GM18499 (cell line): ENCODE measurements at regions not wholly inside any gene's neighbourhood (a gene's known extent, or its start where the extent isn't known, plus 50 kb on each side); places are given as distances from the start of the nearest gene placed in this dataset.

ENCODE experiments used
- ATAC-seq: cut with Tn5 transposase; IDR thresholded peaks from one replicate; pipeline ENCODE4 v1.9.1; 2021; ENCODE audit warnings: moderate number of reproducible peaks; ENCODE audit not compliant: insufficient read depth, unreplicated experiment

DNA sequence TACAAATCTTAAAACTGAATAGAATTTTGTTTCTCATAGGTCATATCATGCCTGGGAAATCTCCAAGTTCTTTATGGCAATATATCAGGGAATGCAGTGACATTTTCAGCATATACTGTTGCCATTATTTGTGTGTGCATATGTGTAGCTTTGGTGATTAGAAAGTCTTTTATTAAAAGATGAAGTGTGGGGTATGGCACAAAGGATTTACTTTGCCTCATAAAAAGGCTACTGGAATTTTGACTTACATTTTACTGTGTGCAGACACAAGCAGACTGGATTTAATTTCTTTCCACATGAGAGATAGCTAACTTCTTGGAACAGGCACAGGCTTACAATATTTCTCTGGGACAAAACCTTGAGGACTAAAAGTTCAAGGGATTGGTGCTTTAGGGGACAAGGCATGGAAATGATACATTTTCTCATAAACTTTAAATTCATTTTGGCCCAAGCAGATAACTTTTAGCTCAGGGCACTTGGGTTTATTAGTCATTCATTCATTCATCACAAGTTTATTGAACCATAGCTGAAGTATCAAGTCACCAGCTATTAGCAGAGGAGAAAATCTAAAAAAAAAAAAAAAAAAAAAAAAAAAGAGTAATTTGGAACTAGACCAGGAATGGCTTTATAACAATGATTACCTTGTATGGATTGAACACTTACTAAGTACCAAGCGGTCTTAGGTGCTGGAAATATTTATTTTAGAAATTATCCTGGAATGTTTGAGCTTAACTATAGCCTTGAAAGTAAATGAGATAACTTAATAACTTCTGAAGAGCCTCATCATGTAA lies 191.5 kb downstream of the SLIT2 start:
- ATAC-seq = no peak

DNA sequence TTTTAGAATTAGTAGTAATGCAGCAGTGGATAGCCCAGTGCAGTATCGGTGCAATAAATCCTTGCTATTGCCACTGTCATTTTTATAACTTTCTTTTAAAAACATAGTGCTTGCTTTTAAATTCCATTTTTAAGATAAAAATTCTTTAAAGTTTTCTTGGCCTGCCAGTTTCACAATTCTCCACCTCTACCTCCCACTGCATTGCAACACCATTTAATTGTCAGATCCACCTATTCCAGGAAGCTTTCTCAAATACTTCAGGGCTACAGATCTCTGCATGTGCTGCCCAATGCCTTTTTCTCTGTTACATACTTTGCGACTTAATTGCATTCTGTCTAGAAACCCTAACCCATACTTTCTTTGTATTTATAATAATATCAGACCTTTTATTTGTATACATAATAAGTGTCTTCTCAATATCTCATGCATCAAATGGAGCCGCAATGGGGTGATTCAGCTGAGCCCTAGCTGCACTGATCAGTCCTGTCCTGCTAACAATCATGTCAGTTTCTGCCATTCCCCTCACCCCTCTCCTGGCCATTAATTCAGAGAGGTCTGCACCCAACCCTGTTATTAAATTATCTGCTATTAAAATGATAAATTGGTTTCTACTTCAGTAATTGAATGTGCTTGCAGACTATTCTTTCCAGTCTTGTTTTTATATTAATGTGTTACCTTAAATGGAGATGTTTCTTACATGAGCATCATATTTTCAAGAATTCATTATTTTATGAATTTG lies 193.1 kb downstream of the SLIT2 start:
- ATAC-seq = no peak

DNA sequence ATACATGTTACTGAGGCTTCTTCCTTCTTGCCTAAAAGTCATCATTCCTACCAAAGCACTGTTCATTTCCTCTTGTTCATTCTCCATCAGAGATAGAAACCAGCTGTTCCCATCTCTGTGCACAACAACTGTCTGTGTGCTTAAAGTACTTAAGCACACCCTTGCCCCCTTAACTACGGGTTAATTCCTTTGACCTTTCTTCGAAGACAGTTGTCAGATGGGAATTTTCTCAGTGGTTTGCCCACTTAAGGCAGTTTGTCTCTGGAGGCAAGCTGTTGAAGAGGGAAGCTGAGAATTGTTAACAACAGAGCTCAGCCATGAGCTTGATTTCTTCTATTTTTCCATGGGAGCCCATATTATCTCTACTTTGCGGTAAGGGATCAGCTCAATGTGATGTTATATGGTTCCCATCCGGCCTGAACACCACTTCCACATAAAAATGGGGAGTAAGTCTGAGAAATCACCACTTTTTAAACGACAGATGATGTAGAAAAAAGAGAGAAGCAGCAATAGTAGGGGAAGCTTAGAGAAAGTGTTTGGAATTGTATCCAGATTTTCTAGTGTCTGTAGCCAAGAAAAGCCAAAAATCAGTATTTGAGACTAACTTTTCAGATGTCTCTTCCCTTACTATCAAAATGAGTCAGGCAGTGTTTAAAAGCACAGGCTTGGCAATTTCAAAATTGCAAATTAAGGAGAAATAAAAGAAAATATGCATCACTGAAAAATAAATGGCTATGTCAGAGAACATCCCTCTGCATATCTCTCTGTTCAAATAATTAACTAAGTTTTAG lies 194.4 kb downstream of the SLIT2 start:
- no peak for ATAC-seq

DNA sequence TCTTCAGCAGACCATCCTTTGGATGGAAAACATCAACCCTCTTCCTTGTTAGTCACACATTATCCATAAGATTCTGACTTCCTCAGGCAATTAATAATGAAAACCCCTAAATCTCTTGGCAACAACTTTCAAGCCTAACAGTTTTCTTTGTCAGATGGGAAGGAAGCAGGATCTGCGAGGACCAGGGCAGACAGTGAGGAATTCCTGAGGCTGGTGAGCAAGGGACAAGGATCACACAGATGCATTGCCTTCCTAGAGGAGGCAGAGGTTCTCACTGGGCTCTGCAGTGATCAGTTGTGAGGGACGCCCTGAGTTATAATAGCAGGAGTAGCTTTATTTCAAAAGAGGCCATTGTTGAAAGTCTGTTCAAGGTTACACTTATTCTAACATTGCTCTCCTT lies 195.4 kb downstream of the SLIT2 start:
- ATAC-seq = no peak

DNA sequence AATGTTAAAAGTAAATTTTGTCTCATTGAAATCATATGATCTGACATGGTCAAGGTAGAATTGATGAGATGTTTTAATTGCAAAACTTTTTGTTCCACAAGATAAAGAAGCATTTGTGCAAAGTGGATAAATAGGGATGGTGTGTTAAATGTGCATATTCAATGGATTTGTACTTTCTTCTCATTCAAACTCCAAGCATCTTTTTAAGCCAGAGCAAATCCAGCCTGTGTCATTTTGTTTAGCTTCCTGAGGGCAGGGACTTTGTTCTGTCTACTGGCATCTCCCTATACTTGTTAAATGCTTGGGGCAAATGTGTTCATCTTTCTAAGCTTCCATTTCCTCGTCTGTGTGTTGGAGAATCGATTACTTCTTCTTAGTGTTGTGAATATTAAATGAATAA lies 200.3 kb downstream of the SLIT2 start:
- ATAC-seq = no peak

DNA sequence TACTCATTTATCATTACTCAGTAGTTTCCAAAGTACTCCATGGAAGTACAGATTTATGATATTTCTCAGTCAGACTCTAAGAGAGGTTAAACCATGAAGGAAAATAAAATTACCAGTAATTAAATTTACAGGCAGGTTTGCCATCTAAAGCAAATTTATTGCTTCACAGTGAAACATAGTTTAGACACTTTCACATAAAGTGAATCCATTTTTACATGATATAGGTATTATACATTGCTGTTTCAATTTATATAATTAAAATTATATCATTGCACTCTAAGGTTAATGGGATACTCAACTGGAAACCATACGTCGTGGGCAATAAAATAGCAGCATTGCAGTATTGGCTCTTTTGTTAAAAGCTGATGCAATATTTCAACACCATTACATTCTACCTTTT lies 202.8 kb downstream of the SLIT2 start:
- ATAC-seq = no peak

DNA sequence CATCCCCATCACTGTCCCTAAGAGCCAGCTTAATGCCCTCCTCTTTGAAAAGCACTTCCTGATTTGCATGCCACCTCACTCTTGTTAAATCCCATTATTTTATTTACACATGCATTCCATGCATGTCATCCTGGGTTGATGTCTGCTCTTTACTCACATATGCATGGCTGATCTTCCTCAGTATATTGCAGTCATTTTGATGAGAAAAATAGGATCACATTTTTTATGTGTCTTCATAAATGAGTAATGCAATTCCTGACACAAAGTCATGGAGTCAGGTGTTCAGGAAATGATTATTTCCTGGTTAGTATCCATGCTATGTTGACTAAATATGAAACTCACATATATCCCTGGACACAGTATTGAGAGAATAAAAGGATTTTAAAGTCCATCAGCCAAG lies 204.7 kb downstream of the SLIT2 start:
- ATAC-seq = no peak

DNA sequence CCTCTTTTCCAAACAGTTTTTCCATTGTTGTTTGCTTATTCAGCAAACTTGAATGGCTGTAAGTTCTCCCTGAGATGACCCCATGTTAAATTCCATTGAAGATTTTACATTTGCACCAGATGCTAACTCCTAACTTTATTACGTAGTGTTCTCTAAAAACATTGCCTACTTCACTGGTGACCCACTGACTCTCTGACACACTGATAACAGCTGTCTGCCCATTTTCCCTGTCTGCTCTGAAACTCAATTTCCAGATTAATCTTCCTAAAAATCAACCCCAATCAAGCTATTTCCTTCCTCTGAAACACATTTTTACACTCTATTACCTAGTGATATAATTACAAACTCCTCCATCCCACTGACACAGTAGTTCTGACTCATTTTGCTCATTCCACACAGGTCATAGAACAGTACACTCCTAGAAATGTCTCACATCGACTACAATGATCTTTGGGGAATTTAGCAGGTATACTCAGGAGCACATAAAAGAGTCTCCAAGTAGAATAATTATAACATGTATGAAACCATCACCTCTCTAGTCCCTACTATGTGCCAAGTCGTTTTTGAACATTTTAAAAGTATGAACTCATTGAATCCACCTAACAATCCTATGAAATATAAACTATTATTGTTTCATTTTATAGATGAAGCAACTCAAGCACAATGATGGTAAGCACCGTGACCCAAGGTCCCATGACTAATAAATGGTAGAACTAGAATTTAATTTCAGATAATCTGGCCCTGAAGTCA lies 210.9 kb downstream of the SLIT2 start:
- ATAC-seq = no peak

DNA sequence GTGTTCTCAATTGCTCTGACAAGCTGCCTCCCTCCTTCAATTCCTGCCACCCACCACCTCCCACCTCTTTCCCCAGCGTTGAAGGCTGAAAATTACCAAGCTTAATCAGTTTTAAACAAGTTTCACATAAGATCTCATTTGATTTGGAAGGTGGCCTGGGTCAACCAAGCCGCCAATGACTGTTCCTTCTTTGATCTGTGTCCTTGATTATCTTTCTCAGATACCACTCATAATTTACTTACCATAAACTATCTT lies 211.4 kb downstream of the SLIT2 start:
- ATAC-seq = no peak

DNA sequence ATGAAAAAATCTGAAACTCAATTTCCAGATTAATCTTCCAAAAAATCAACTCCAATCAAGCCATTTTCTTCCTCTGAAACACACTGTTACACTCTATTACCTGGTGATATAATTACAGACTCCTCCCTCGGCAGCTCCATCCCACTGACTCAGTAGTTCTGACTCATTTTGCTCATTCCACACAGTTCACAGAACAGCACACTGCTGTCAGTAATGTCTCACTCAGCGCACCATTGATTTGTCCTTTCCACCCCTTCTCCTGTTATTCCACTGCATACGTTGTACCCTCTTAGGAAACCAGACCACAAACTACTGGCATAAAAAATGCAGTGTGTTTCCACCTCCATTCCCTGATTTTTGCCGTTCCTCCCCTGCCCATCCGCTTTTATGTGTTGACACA lies 212.7 kb downstream of the SLIT2 start:
- ATAC-seq = no peak

DNA sequence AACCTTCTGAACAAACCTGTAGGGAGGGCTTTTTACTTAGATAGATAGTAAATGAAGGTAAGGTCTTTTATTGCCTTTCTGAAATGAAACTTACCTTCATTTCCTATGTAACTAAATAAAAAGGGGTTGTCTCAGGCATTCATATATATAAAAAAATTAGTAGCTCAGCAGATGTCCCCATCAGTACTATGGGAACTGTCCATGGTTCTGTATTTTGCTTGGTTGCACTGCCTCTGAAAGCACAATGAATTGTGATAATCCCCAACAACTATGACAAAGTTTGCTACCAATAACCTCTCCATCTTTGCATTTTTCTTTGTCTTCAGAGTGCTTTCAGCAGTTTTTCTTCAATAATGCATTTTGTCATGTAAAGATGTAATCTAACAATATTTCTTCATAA lies 222.4 kb downstream of the SLIT2 start:
- ATAC-seq = no peak

DNA sequence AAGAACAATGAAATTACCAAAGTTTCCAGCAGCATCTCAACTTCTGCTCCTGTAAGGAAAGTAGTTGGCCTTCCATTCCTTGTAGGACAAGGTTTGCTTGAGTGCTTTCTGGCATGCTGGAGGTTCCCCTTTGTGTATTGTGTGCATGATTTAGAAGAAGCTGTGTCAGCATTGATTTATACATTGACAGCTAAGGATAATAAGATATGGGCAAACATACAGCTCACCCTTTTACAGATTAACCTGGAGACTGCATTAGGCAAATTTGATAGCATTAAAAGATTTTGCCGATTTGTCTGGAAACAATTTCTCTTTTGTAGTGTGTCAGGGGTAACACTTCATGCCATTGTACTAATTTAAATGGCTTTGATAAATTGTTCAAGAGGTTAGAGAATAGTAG lies 221.8 kb upstream of the PACRGL start:
- no peak for ATAC-seq

DNA sequence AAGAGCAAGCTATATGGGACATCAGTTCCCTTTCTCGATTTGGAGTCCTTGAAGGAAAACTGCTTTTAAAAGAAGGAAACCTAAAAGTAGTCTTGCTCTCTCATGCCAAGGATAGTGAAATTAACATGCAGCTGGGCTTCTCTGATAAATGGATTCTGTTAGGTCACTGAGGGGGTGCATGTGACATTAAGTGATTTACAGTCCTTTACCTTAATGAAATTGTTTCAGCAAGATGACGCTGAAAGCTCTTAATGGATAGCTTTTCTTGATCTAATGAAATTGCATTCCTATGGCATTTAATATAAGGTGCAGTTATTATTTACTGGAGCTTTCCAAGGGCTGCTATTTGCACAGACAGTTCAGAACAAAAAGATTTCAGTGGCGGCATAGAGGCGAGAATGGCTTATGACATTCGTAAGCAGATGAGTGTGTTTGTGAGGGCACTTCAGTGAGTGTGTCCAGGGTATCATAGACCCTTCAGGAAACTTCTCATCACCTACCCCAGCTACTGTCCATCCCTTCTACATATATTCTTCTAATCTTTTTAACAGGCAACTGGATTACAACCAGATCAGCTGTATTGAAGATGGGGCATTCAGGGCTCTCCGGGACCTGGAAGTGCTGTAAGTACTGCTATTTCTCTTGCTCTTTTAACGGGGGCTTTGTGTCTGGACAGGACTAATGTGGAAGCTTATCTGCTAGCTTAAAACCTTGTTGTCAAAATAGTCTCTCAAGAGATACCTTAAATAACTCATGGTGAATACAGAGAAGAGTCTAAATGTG lies 219.9 kb upstream of the PACRGL start:
- ATAC-seq = no peak

DNA sequence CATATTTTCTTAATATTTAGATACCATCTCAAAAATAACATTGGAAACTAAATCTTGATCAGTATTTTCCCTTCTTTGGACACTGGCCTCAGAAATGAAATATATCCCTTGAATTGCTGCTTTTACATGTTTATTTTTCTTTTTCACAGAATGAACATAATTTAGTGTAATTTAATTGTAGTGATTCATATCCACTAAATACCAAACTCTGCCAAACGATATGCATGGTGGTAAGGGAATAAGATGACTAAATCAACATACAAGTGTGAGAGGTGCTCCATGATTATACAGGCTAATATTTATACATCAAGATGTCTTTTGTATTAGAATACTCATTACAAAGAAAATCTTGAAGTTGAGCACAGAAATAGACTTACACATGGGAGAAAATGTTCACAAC lies 216.8 kb upstream of the PACRGL start:
- ATAC-seq = no peak

DNA sequence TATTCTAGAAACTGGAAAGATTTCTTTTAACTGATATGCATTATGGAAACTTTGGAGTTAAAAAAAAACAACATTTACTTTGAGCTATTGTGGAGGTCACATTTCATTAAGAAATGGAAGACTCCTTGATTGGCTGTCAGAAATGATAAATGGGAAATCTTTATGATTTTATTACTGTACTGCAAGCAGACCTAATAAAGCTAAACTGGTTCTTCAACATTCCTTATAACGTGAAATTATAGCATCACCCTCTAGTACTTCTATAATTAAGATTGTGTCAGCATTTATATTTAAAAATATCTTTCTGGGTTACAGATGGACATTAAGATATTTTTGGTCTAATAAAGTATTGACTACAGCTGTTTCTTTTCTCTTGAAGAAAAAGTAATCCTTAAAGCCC lies 213.8 kb upstream of the PACRGL start:
- no peak for ATAC-seq

DNA sequence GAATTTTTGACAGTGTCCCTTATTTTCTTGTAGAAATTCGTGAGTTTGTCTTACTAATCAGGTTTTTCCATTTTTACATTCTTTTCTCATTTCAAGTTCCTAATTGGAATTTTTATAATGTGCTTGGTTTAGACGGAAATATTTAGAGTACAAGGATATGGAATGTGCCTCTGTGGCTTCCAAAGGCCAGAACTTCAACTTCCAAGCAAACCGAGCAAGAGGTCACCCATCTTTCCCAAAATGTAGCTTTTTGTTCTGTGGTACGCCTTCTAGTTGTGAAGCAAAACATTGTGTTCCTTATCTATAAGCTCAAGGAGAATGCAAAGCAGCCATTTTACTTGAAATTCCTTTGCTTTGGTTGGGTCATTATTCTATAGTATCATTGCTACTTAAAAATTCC lies 212.8 kb upstream of the PACRGL start:
- ATAC-seq = no peak

DNA sequence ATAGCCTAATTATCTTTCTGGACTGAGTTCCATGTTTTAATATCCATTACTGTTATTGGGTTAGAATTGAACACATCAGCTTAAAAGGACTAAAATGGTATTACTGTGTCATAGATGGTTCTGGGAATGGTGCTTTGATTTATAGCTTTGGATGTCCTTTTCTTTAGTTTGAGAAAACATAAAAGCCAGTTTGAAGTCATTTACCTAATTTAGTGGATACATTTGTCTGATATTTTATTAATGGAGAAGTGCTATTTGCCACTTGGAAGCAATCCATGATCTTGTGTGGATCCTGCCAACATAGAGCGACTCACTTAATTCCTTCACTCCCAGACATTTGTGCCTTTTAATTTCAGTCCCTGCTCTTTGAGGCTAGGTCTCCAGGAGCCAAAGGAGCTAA lies 212.4 kb upstream of the PACRGL start:
- ATAC-seq = no peak

DNA sequence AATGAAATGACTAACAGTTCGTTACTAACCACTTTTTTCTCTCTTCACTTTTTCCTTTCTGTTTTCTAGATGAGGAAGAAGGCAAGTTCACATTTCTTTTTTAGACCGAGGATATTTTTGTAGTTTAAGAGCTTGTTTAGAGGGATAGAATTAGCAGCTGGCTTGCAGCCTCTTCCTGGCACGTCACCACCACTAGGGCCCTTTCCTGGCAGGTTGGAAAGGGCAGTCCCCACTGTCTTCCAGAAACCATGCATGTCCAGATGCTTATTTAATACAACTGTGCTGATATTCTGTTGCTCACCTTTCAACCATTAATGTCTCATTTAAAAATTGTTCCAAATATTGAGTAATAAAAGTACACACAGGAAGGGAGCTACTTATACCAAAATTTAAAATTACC lies 209.5 kb upstream of the PACRGL start:
- no peak for ATAC-seq

DNA sequence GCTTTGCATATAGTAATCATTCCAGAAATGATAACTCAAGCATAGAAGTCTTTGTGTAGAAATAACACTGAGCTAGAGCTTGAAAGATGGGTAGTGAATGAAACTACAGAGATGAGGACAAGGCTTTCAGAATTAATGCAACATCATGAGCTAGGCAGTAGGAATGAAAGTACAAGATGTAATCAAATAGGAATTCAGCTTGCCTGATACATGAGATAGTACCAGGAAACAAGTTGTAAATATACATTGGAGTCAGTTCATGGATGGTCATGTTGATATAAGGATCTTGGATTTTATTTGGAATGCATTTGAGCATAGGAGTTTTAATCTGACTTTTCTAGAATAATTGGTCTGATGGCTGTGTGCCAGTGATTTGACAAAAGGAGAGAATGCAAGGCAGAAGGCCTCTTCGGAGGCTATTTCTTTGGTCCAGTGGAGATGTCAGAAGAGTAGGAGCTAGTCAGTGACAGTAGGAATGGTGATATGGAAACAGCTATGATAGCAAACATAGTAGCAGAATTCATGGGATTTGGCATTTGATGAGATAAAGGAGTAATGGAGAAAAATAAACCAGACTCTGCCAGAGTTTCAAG lies 206.4 kb upstream of the PACRGL start:
- no peak for ATAC-seq

DNA sequence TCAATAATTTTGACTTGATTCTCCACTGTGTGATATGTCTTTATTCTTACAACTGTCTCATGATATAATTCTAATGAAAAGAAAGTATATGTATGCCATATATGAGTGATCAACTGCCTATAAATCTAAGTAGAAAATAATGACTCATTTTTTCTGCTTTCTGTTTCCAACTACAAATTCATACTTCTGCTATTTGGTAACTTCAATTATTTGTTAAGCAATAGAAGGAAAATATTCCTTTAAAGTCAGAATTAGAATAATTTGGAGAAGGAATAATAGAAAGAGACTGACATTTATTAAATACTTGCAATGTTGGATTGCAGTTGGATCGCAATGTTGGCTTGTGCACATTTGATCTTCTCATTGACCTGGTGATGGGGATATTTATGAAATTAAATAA lies 204.2 kb upstream of the PACRGL start:
- no peak for ATAC-seq
